DMS153 treated with DMSO at 0.1 percent for 48 hours (cell line): ENCODE measurements at regions not wholly inside any gene's neighbourhood (a gene's known extent, or its start where the extent isn't known, plus 50 kb on each side); places are given as distances from the start of the nearest gene placed in this dataset.

ENCODE experiments used
- DNase-seq: peaks from one replicate; lab custom pipeline; 2025; ENCODE audit not compliant: unreplicated experiment; lab: John Stamatoyannopoulos, UW

DNA sequence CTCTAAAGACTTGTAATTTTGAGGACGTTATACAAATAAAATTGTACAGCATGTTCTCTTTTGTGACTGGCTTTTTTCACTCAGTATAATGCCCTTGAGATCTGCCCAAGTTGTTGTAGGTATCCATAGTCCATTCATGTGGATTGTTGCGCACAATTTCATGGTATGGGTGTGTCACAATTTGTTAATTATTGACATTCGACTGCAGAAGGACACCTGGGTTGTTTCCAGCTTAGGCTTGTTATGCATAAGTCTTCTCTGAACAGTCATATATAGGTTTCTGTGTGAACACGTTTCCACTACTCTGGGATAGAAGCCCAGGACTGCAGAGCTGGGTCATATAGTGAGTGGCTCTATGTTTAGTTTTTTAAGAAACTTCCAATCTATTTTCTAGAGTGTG lies 800.8 kb upstream of the SALL3 start:
- no peak for DNase-seq

DNA sequence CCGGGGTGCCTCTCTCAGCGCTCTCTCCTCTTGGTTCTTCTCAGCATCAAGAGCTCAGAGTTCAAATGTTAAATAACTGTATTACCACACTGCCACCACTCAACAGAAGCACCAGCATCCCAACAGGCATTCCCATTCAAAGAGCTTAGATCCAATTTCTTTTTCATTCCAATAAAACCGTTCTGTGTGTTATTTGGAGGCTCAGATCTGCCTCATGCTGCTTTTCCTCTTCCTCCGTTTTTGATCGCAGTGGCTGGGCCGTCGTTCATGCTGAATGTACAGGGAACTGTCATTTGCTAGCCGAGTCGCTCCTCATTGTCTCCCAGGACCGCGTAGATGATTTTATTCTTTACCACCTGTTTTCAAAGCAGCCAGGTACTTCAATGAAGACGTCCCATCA lies 798.9 kb upstream of the SALL3 start:
- no peak for DNase-seq

DNA sequence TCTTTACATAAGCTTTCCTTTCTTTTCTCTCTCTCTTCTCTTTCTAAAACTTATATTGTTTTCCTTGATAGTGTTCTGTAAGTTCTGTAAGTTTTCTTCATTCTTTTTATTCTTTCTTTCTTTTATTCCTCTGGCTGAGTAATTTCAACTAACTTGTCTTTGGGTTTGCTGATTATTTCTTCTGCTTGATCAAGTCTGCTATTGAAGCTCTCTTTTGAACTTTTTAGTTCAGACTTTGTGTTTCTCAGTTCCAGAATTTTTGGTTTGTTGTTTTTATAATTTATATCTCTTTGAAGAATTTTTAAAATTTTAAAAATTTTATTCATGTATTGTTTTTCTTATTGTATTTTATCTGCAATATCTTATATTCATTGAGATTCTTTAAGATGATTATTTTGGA lies 795.8 kb upstream of the SALL3 start:
- DNase-seq = no peak

DNA sequence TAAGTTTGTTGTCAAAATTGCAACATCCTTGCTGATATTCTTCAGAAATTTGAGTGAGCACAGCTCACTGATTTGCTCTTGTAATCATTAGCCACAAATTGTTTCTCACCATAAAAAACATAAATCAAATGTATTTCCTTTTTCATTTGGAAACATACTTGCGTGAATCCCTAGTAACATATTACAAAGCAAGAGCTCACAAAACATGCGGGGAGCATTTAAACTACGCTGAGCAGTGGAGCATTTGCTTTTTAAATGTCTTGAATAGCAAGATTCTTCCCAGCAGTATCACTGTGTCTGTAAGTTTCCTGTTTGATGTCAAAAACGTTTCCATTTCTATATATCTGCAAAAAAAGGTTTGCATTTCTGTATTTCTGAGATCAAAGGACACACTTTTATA lies 788.3 kb upstream of the SALL3 start:
- DNase-seq = no peak

DNA sequence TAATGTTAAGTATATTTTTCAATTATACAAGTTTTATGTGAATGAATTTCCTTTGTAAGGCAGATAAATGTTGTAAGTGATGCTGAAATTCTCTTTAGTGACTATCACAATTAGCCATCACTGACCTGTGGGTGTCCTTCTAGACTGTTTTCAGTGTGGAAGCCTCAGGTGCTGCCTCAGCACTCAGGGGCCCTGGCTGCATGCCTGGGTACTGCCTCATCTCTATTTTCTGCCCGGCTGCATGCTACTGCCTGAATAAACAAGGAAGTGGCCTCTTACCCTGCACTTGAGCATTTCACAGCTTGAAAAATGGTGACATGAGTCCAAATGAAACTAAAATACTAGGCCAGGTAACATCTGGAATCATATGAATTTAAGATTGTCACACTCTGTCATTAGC lies 787.6 kb upstream of the SALL3 start:
- DNase-seq = peak; percentile 94

DNA sequence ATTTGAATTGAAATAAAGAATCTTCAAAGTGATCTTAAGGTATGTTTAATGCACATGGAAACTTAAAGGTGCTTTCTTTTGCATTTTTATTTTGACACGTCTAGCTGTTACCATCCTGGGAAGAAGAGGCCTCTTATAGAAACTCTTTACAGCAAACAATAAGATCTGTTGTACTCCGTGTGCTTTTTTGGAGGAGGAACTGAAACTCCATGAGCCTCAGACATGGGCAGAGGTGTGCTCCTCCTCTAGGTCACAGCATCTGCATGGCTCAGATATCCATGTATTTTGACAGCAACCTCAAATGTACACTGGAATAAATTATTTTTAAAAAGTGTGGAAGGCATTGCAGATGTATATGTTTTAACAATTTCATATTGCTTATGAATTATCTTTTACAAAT lies 783.3 kb upstream of the SALL3 start:
- no peak for DNase-seq

DNA sequence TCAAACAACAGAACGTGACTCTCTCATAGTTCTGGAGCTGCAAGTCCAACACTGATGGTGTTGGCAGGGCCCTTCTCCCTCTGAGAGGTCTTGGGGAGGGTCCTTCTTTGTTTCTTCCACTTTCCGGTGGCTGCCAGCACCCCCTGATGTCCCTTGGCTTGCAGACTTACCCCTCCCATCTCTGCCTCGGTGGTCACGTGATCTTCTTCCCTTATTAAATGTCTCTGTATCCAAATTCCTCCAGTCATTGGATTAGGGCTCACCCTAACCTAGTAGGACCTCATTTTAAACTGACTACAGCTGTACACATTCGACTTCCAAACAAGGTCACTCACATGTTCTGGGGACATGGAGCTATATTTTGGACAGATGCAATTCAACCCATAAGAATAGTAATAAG lies 780.6 kb upstream of the SALL3 start:
- no peak for DNase-seq

DNA sequence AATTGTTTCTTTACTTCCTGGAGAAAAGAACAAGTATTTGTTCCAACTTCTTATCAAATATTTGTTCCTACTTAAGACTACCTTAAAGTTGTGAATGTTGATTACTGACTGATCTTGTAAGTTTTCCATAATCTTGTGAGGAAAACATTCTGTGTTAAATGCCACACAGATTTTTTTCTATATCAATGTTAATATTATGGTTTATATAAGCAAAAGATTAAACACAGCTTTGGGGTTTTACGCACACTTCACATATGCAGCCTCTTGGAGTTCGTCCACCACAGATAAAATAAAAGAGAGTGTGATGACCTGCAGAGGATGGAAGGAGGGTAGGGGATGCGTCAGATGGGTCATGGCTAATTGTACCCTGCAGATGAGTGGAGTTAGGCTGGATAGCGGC lies 780.0 kb upstream of the SALL3 start:
- DNase-seq = no peak

DNA sequence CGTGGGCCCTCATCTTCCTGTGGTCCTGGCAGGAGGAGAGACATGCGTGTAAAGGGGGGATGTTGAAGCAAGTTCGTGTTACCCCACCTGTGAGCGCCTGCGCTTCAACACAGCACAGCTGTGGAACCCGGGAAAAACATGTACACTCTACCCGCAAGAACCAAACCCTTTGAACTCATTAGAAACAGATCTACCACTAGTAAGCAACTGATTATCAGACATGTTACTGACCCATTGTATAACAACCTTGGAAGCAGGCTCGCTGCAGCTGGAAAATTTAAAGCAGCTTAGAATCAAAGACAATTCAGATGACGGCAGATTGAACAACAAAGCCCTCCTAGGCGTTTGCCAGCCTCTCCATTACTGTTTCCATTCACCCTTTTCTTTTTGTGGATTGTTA lies 771.7 kb upstream of the SALL3 start:
- DNase-seq = no peak

DNA sequence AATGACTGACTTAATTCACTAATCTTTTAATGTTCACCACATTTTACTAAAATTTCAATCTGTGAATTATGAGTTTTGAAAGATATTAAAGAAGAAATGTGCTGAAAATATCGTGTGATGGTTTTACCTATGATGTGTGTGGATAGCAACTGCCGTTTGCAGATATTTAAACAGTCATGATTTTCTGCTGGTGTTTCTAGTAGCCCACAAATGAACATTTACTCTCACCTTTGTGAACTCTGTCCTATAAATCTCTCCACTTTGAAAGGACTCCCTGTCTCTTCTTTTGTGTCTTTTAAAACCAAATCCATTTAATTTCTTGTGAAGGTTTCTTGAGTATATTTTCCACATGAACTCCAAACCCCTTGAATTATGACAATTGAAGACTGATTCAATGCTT lies 771.2 kb upstream of the SALL3 start:
- DNase-seq = no peak

DNA sequence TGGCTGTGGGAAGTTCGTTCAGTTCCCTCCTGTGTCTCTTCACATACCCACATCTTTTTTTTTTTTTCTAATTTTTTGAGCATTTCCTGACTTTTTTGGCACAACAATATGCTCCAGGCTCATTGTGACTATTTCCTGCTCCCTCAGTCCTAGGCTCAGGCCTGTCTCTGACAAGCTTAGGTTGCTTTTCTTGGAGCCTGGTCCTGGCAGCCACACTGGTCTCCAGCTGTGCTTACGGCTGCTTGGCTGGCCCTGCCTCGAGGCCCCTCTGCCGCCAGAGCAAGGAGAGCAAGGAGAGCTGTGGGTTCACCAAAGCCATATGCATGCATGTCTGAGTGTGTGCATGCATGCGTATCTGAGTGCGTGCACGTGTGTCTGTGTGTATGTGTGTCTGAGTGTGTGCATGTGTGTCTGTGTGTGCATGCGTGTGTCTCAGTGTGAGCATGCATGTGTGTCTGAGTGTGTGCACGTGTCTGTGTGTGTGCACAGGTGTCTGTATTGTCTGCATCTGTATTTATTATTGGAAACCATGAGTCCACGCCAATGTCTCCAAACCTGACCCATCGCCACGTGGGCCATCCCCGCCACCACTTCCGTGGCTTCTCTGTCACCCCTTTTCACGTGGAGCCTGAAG lies 766.1 kb upstream of the SALL3 start:
- DNase-seq = no peak

DNA sequence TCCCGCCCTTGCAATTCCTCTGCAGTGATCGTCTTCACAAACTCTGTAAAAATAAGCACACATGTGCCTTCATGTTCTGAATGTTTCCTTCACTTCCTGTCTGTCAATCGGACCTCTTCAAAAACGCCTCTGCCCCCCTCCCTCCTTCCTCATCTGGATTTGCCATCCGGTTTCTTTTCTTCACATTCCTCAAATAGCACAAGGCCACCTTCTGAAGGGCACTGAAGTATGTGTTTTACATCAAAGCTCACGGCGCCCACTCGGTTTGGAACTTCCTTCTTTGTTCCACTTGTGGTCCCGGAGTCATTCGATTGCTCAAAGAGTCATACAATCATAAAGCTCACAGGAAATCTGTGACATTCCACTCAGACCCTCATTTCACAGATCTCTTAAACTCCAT lies 758.1 kb upstream of the SALL3 start:
- DNase-seq = no peak

DNA sequence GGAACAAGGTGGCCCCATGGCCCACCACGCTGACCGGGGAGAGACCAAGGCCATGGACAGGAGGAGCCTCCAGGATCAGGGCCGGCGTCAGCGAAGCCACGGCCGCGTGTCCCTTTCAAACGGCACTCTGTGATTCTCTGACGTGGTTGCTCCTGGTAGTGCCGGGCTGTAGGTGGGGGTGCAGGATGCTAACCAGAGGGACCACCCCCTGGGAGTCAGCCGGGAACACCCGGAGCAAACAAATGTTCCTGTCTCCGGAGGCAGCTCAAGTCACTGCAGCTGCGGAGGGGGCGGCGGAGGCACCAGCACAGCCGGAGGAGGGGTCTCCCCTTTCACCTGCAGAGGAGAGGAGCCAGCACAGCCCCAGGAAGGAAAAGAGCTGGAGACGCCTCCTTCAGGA lies 750.6 kb upstream of the SALL3 start:
- DNase-seq = no peak

DNA sequence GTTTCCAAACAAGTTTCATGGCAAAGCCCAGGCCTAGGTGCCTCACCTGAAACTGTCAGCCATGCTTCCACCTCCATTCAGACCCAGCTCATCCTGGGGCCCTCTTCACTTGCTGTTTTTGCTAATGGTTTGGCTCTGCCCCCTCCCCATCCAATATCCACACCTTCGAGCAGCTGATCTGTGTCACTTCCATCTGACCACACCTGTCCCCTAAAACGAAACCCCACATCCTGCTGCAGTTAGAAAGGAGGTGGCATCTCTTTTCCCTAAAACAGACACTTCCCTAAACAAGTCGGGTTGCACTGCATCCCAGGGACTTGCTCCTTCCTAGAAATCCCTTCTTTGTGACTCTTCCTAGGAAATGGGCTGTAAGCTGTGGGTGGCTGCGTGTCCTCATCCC lies 748.7 kb upstream of the SALL3 start:
- DNase-seq = no peak

DNA sequence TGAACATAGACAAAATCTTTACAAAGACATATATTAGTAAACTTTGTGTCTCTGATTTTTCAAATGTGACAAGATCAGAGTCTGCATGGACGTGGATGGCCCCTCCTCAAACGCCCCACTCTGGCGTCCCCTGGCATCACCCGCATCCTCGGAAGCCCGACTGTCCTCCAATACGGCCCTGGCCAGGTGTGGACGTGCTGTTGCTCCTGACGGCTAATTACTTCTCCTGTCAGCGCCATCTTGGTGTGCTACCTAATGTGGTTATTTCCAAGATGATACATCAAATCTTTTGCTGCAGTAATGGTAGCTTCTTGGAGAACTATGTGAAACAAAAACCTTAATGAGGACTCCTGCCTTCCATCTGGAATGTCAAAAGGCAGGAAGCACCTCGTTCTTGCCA lies 747.4 kb upstream of the SALL3 start:
- no peak for DNase-seq

DNA sequence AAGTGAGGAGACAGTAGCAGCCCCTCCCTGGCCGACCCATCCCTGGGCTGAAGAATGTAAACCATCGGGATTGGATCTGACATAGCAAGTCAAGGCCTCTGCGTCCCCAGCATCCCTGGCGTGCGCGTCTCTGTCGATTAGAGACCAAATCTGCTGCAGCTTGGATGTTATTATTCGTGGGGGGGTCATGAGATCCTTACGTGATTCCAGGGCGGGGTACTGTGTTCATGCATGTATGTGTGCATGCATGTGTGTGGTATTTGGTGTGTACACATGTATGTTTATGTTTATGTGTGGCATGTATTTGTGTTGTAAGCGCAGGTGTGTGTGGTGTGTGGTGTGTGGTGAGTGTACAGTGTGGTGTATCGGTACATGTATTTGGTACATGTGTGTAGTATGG lies 741.8 kb upstream of the SALL3 start:
- DNase-seq = no peak

DNA sequence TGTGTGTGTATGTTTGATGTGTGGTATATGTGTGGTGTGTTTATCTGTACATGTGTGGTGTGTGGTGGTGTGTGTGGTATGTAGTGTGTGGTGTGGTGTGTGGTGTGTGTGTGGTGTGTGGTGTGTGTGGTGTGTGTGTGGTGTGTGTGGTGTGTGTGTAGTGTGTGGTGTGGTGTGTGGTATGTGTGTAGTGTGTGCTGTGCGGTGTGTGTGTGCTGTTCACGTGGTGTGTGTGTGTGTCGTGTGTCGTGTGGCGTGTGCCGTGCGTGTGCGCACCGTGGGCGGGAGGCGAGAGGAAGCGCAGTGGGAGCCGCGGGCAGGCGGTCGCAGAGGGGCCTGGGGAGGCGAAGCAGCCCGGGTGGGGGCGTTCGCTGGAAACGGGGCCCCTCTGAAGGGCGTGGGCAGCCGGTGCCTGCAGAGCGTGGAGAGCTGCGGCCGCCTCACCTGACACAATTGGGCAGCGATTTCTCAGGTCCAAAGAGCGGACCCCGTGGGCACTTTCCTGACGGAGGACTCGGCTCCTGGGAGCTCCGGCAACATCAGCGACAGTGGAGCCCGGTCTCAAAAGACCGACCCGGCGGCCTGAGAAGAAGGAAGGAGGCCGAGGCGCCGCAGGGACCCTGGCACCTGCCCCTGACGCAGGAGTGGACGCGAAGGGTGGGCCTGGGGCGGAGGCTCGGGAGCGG lies 741.1 kb upstream of the SALL3 start:
- DNase-seq = no peak

DNA sequence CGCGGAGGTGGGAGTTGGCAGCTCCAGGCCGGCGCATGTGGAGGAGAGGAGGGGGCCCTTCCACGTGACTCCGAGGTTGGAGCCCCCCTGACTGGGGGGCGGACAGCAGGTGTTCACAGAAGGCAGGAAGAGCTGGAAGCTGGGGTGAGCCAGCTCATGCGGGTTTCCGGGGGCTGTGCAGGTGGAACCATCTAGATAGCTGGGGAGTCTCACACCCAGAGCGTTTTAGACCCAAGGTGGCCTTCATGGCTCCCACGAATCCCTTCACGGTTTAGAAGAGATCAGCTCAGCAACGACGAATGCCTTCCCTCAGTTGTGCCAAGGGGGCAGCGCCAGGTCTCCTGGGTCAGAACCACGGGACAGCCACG lies 740.5 kb upstream of the SALL3 start:
- DNase-seq = no peak

DNA sequence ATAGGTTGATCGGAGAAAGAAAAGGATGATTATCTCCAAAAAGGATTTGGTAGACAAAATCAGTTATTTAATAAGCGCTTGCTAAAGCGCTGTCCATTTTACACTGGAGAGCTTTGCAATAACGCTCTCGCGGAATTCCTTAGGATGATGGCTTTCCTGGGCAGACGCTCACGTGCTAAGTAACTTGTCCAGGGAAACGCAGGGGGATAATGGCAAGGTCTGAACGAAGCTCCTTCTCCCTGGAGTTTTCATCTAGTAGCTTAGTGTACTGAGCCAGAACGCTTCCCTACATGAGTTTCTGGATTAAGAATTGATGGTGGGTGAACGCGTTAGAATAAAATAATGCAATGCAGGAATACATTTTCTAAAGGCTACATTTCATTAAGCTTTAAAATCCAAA lies 739.5 kb upstream of the SALL3 start:
- no peak for DNase-seq

DNA sequence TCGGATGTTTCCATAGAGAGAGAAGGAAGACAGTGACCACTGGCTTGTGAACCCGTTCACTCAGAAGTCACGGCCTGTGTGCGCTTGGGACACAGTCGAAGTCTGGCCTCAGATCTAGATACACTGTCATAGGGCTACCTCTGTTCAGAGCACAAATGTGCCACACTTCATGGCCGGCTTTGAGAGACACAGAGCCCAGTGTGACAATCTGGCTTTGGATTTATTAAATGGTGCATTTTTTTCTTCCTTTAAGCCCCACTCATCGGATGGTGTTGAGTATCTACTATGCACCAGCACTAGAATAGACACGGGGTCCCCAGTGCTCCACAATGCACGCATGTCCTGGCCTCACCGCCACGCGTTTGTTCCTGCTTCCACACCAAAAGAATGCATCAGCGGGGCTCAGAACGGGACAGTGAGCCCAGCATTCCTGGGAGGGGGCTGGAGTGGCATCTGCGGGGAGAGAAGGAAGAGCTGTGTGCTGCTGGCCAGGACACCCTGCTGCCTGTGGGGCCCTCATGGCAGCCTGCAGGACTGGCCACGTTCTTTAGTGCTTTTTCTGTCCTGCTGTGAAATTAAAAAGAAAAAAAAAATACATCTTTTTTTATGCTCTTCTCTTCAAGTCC lies 738.9 kb upstream of the SALL3 start:
- DNase-seq = no peak

DNA sequence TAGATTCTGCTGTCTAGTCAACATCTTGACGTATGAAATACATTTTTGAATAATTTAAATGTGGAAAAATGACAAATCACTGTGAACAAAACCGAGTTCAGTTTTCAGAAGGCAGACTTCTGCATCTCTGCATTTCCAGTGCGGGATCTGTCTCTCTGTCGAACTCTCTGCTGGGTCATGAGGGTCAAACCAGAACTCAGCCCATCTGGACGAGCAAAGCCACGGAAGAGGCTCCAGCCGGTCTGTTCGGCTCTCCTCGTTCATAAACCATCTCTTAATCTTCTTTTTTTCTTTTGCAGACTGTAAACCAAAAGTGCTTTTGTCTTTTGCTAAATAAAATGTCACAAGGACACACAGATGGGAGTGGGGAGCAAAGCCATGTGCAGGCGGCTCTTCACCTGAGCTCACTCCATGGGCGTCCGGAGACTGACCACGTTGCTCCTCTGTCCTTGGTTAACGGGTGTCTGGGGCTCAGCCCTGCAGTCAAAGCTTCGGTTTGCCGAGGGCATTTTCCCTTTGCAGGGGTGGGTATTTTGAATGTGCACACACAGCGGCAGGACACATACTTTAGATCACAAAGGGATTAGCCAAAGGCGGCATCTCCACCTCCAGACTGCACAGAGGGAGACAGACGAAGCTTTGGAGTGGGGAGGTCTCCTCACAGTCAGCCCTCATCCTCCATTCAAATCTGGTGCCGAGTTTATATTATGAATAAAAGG lies 737.9 kb upstream of the SALL3 start:
- no peak for DNase-seq

DNA sequence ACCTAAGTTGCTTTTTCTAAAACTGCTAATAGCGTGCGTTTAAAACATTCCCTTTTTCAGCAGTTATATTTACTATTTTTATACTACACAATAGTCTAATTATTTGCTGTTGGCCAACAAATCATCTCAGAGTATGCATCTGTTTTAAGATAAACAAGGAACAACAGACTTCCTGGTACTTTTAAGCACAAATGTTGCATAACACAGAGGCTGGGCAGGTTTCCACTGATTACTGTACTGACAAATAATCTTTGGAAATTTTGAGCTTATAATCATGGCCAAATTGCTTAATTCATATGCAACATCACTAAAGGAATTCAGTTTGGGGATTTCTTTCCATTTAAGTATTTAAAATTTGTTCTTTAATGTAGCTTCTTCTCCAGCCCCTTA lies 737.4 kb upstream of the SALL3 start:
- peak; percentile 19 for DNase-seq
